ENCODE measurements at regions not wholly inside any gene's neighbourhood (a gene's known extent, or its start where the extent isn't known, plus 50 kb on each side); places are given as distances from the start of the nearest gene placed in this dataset.

GRCh38 chr16:55189224-55189623 lies 134.8 kb upstream of the IRX6 start:
- TF ChIP-seq CTCF (conservative IDR thresholded peaks at IDR 0.05; ENCODE audit: low read depth, low read length): no peak
- no peak for TF ChIP-seq EZH2 (IDR thresholded peaks at IDR 0.05; ENCODE audit: low read length, unreplicated experiment)
- no peak for TF ChIP-seq EZH2phosphoT487 (IDR thresholded peaks at IDR 0.05; ENCODE audit: borderline replicate concordance, low read length)
